Caco-2 (cell line): ENCODE measurements at regions not wholly inside any gene's neighbourhood (a gene's known extent, or its start where the extent isn't known, plus 50 kb on each side); places are given as distances from the start of the nearest gene placed in this dataset.

Experiments
- BruUV-seq: library from RNA; stranded (reverse); fragments of 400-500 nt; replicated peaks from 2 replicates; lab custom pipeline; 2021; lab: Mats Ljungman, UMichigan
- CTCF ChIA-PET: fragments of 300-600 bp; sonication (Branson Sonifier 250); formaldehyde crosslinking; loops from one replicate; lab custom pipeline; 2022; ENCODE audit warnings: antibody characterized with exemption; lab: Charles Lee
- POLR2A ChIA-PET: fragments of 300-600 bp; sonication (Branson Sonifier 250); formaldehyde crosslinking; loops from one replicate; lab custom pipeline; 2022; ENCODE audit warnings: antibody characterized with exemption; lab: Charles Lee
- DNase-seq, 2 experiments: peaks; one replicate each; pipeline versions ENCODE4 v3.0.0 to v3.0.0-alpha.2; 2020 to 2022
- H3K27me3 ChIP-seq: replicated peaks from 2 replicates; pipeline ENCODE4 v1.6.0; 2011; ENCODE audit warnings: low read length; ENCODE audit not compliant: control insufficient read depth, insufficient read depth
- H3K36me3 ChIP-seq: 2 replicates; pipeline ENCODE4 v1.5.1; 2011; ENCODE audit warnings: low read length; ENCODE audit not compliant: control insufficient read depth, insufficient read depth
- H3K4me1 ChIP-seq: fragments of 250-450 bp; sonication (Bioruptor Pico); 2 replicates; pipeline ENCODE4 v1.5.1; 2020; ENCODE audit warnings: mild to moderate bottlenecking
- H3K4me3 ChIP-seq: 2 replicates; pipeline ENCODE4 v1.5.1; 2011; ENCODE audit warnings: low read depth, mild to moderate bottlenecking, control low read depth, low read length
- H3K9me3 ChIP-seq: fragments of 250-450 bp; sonication (Bioruptor Pico); 2 replicates; pipeline ENCODE4 v1.5.1; 2020; ENCODE audit warnings: mild to moderate bottlenecking, moderate library complexity
- H3K27ac Mint-ChIP-seq: one replicate; pipeline ENCODE4 v1.8.0; 2022; ENCODE audit warnings: mixed read lengths; ENCODE audit not compliant: unreplicated experiment
- H3K27me3 Mint-ChIP-seq: one replicate; pipeline ENCODE4 v1.8.0; 2022; ENCODE audit warnings: mixed read lengths; ENCODE audit not compliant: insufficient read depth, unreplicated experiment
- H3K36me3 Mint-ChIP-seq: one replicate; pipeline ENCODE4 v1.8.0; 2022; ENCODE audit warnings: mild to moderate bottlenecking, mixed read lengths; ENCODE audit not compliant: insufficient read depth, unreplicated experiment
- H3K4me1 Mint-ChIP-seq: one replicate; pipeline ENCODE4 v1.8.0; 2022; ENCODE audit warnings: low read depth, mixed read lengths; ENCODE audit not compliant: unreplicated experiment
- H3K4me3 Mint-ChIP-seq: one replicate; pipeline ENCODE4 v1.8.0; 2022; ENCODE audit warnings: mild to moderate bottlenecking, moderate library complexity, mixed read lengths; ENCODE audit not compliant: unreplicated experiment
- H3K9me3 Mint-ChIP-seq: one replicate; pipeline ENCODE4 v1.8.0; 2022; ENCODE audit warnings: mixed read lengths; ENCODE audit not compliant: unreplicated experiment
- CTCF ChIP-seq, 2 experiments: fragments of 200-600 bp in 1 of 2; IDR thresholded peaks; 1 replicate in 1 of 2; 2 replicates in 1 of 2; pipeline versions ENCODE4 v1.5.1 to v1.8.0; 2011 to 2022; ENCODE audit warnings: antibody characterized with exemption in 1 of 2, control low read depth in 1 of 2, inconsistent platforms in 1 of 2, low read depth in 1 of 2, low read length in 1 of 2, mild to moderate bottlenecking in 1 of 2, moderate library complexity in 1 of 2; ENCODE audit not compliant: insufficient read depth in 1 of 2, severe bottlenecking in 1 of 2, unreplicated experiment in 1 of 2
- intact Hi-C: fragments of 100-400 bp; cut with micrococcal nuclease; formaldehyde crosslinking; loops from one replicate; pipeline ENCODE4 v1.10.0; 2022; ENCODE audit not compliant: unreplicated experiment

DNA sequence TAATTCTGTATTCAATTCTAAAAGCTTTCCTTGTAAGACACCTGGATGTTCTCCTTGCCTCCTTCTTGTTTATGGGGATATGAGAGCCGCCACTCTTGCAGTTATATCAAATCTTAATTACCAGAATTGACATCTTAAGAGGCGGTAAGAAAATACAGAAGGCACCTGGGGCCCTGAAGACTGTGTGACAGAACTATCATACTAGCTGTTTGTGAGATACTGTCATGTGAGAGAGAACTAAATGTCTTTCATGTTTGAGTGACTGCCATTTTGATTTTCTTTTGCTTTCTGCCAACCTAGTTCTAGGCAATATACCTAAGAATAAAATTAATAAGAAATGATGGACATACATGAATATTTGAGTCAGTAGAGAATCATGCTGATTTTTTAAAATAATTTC is 340.2 kb upstream of the SMIM31 start:
- Histone ChIP-seq H3K36me3 (no peaks in the 10 kb centered on the region), H3K9me3 (no peaks in the 10 kb centered on the region), H3K4me3 (no peak overlapping the region), H3K4me1 (no peaks in the 10 kb centered on the region), H3K27me3 (no peaks in the 10 kb centered on the region)
- no peaks in the 10 kb centered on the region for H3K36me3 Mint-ChIP-seq
- intact Hi-C loops = no loop called here
- peaks cover 6% of the 10 kb centered on the region for H3K4me1 Mint-ChIP-seq
- ChIA-PET CTCF (no interaction called here), POLR2A (no interaction called here)
- no peaks in the 10 kb centered on the region for H3K9me3 Mint-ChIP-seq
- peaks cover 7% of the 10 kb centered on the region for H3K27me3 Mint-ChIP-seq
- DNase-seq = no peak
- no peak overlapping the region for H3K4me3 Mint-ChIP-seq
- no peak for TF ChIP-seq CTCF (IDR thresholded peaks at IDR 0.05; ENCODE audit: insufficient read depth in 1 of 2, low read depth in 1 of 2, low read length in 1 of 2, severe bottlenecking in 1 of 2, unreplicated experiment in 1 of 2)
- no TSS peak for BruUV-seq
- no peak overlapping the region for H3K27ac Mint-ChIP-seq

- POLR2A ChIA-PET = no interaction called here
- Mint-ChIP-seq H3K9me3 (no peaks in the 10 kb centered on the region), H3K4me3 (no peak overlapping the region), H3K27ac (no peak overlapping the region), H3K4me1 (no peaks in the 10 kb centered on the region), H3K36me3 (no peaks in the 10 kb centered on the region), H3K27me3 (no peaks in the 10 kb centered on the region)
- no peak for DNase-seq
- H3K27me3 ChIP-seq = no peaks in the 10 kb centered on the region
- CTCF ChIA-PET = no interaction called here
- intact Hi-C loops = no loop called here
- no peaks in the 10 kb centered on the region for H3K36me3 ChIP-seq
- TF ChIP-seq CTCF (IDR thresholded peaks at IDR 0.05; ENCODE audit: insufficient read depth in 1 of 2, low read depth in 1 of 2, low read length in 1 of 2, severe bottlenecking in 1 of 2, unreplicated experiment in 1 of 2) = no peak
- H3K4me3 ChIP-seq = no peak overlapping the region
- no TSS peak for BruUV-seq
- no peaks in the 10 kb centered on the region for H3K9me3 ChIP-seq
- H3K4me1 ChIP-seq = no peaks in the 10 kb centered on the region
These were observed 330.1 kb upstream of the SMIM31 start for GRCh38 chr4:164423819-164424218.

DNA sequence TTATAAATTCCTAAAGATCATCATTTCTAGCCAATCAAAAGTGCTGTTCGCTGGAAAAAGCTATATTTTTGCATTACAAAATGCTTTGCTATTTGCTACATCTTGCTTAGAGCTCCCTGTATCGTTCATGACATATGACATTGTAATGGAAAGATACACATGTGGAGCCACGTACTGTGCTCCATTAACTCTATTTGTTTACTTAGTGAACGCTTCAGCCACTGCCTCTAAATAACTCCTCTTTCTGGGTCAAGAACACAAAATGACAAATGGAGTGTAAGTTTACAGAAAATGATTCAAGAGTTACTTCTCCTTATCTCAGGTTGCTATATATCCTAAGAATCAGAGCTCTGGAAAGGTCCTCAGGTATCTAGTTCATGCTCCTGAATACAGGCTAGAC is 329.1 kb upstream of the SMIM31 start:
- no peak for DNase-seq
- intact Hi-C loops = no loop called here
- ChIA-PET POLR2A (no interaction called here), CTCF (no interaction called here)
- H3K4me1 Mint-ChIP-seq = no peaks in the 10 kb centered on the region
- no peak overlapping the region for H3K4me3 ChIP-seq
- H3K4me1 ChIP-seq = no peaks in the 10 kb centered on the region
- H3K27me3 ChIP-seq = no peaks in the 10 kb centered on the region
- BruUV-seq = no TSS peak
- H3K4me3 Mint-ChIP-seq = no peak overlapping the region
- H3K27me3 Mint-ChIP-seq = no peaks in the 10 kb centered on the region
- H3K9me3 ChIP-seq = no peaks in the 10 kb centered on the region
- H3K36me3 Mint-ChIP-seq = no peaks in the 10 kb centered on the region
- H3K9me3 Mint-ChIP-seq = no peaks in the 10 kb centered on the region
- H3K36me3 ChIP-seq = no peaks in the 10 kb centered on the region
- no peak overlapping the region for H3K27ac Mint-ChIP-seq
- TF ChIP-seq CTCF (IDR thresholded peaks at IDR 0.05; ENCODE audit: insufficient read depth in 1 of 2, low read depth in 1 of 2, low read length in 1 of 2, severe bottlenecking in 1 of 2, unreplicated experiment in 1 of 2) = no peak
